PFSK-1 (cell line): ENCODE measurements at regions not wholly inside any gene's neighbourhood (a gene's known extent, or its start where the extent isn't known, plus 50 kb on each side); places are given as distances from the start of the nearest gene placed in this dataset.

ENCODE experiments used
- FOXP2 ChIP-seq: optimal IDR thresholded peaks from 2 replicates; pipeline ENCODE3; 2011; ENCODE audit warnings: borderline replicate concordance, control low read depth, inconsistent platforms; ENCODE audit not compliant: insufficient read depth; ENCODE audit errors: extremely low read length, extremely low read depth
- POLR2AphosphoS5 ChIP-seq: IDR thresholded peaks from 2 replicates; pipeline ENCODE4 v1.6.1; 2012; ENCODE audit warnings: low read depth, mild to moderate bottlenecking, control low read depth, low read length, moderate library complexity
- SIN3A ChIP-seq: IDR thresholded peaks from 2 replicates; pipeline ENCODE4 v1.6.1; 2012; ENCODE audit warnings: mild to moderate bottlenecking, low read length, moderate library complexity, borderline replicate concordance; ENCODE audit not compliant: insufficient read depth
- TAF1 ChIP-seq: IDR thresholded peaks from 2 replicates; pipeline ENCODE4 v1.6.1; 2012; ENCODE audit warnings: low read length, control low read depth, borderline replicate concordance; ENCODE audit not compliant: insufficient read depth
- TF ChIP-seq, protein P1 (sequence below), 2 experiments: IDR thresholded peaks; 2 replicates each; pipeline versions ENCODE4 v1.6.1 to v1.8.0; 2011 to 2012; ENCODE audit warnings: low read depth in 2 of 2, low read length in 2 of 2, control low read depth in 1 of 2, inconsistent platforms in 1 of 2, mild to moderate bottlenecking in 1 of 2, moderate library complexity in 1 of 2; ENCODE audit not compliant: insufficient read depth in 1 of 2

DNA sequence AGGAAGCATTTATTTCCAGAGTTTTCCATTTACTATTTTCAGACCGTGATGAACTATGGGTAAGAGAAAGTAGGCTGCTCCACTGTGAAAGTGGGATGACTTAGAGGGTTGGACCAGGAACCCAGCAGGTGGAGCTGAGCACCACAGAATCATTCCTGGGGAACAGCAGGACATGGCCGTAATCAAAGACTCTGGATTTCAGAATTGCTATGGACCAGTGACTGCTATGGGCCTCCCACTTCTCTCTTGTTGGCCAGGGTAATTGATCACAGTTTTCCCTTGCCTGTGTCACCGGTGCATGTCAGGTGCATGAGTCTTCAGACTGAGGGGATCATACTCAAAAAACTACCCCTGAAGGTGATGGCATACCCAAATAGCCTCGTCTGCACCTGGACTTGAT lies 90.6 kb upstream of the GPC1 start:
- TF ChIP-seq POLR2AphosphoS5 (no peak), SIN3A (no peak), TAF1 (no peak), FOXP2 (no peak)
- TF ChIP-seq, protein P1, sequence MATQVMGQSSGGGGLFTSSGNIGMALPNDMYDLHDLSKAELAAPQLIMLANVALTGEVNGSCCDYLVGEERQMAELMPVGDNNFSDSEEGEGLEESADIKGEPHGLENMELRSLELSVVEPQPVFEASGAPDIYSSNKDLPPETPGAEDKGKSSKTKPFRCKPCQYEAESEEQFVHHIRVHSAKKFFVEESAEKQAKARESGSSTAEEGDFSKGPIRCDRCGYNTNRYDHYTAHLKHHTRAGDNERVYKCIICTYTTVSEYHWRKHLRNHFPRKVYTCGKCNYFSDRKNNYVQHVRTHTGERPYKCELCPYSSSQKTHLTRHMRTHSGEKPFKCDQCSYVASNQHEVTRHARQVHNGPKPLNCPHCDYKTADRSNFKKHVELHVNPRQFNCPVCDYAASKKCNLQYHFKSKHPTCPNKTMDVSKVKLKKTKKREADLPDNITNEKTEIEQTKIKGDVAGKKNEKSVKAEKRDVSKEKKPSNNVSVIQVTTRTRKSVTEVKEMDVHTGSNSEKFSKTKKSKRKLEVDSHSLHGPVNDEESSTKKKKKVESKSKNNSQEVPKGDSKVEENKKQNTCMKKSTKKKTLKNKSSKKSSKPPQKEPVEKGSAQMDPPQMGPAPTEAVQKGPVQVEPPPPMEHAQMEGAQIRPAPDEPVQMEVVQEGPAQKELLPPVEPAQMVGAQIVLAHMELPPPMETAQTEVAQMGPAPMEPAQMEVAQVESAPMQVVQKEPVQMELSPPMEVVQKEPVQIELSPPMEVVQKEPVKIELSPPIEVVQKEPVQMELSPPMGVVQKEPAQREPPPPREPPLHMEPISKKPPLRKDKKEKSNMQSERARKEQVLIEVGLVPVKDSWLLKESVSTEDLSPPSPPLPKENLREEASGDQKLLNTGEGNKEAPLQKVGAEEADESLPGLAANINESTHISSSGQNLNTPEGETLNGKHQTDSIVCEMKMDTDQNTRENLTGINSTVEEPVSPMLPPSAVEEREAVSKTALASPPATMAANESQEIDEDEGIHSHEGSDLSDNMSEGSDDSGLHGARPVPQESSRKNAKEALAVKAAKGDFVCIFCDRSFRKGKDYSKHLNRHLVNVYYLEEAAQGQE (IDR thresholded peaks at IDR 0.05; ENCODE audit: insufficient read depth in 1 of 2, low read depth in 2 of 2, low read length in 2 of 2) = no peak

- TF ChIP-seq POLR2AphosphoS5 (no peak), SIN3A (no peak)
- TF ChIP-seq, protein P1 (IDR thresholded peaks at IDR 0.05; ENCODE audit: insufficient read depth in 1 of 2, low read depth in 2 of 2, low read length in 2 of 2) = no peak
Observed at GRCh38 chr2:240346015-240346752, 89.3 kb upstream of the GPC1 start.

GRCh38 chr2:240346753-240347372 lies 88.6 kb upstream of the GPC1 start:
- TF ChIP-seq FOXP2 (no peak), SIN3A (no peak)

DNA sequence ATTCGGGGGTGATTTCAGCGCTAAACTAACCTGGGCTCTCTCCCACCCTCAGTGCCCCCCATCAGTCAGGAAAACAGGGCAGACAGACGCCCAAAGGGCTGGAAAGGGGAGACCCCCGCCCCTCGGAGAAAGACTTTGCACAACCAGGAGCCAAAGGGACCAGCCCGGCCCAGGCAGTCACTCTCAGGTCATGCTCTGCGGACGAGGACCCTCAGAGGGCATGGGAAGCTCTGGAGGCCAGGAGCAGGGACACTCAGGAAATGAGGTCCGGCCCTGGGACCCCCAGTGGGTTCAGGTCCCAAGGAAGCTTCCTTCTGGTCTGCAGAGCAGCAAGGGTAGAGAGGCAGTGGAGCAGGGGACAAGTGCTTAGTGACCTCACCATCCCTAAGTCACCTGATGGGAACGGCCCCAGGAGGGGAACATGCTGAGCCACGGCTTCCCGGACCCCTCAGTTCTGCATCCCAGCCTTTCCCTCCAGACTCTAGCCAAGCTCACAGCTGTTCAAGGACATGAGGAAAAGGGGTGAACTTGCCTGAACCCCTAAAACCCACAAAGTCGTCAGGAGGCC lies 88.0 kb upstream of the GPC1 start:
- TF ChIP-seq POLR2AphosphoS5 = no peak
- TF ChIP-seq, protein P1 (IDR thresholded peaks at IDR 0.05; ENCODE audit: insufficient read depth in 1 of 2, low read depth in 2 of 2, low read length in 2 of 2) = no peak
- no peak for TF ChIP-seq TAF1
- no peak for TF ChIP-seq FOXP2
- no peak for TF ChIP-seq SIN3A

GRCh38 chr2:240347949-240348500 lies 87.4 kb upstream of the GPC1 start:
- TF ChIP-seq, protein P1 (IDR thresholded peaks at IDR 0.05; ENCODE audit: insufficient read depth in 1 of 2, low read depth in 2 of 2, low read length in 2 of 2) = no peak
- TF ChIP-seq FOXP2 (no peak), SIN3A (no peak)
